Small intestine (tissue), 7 donors: ENCODE measurements at regions not wholly inside any gene's neighbourhood (a gene's known extent, or its start where the extent isn't known, plus 50 kb on each side); places are given as distances from the start of the nearest gene placed in this dataset.
"Not testable (repeated sequence)": the region's sequence is repeated elsewhere in the genome, so short reads cannot be mapped to it uniquely, and the experiment has no call there.

Source experiments
- DNase-seq, 2 donors: peaks; one replicate each; pipeline versions ENCODE4 v3.0.0 to v3.0.0-alpha.2; 2013
- FAIRE-seq: peaks from 2 replicates; lab custom pipeline; 2012; peaks lifted over from hg19 to GRCh38; lab: Jason Lieb, UNC
- H3K27ac ChIP-seq, 3 donors: one replicate each; pipeline ENCODE4 v1.5.1; 2013; ENCODE audit warnings: low read length in 2 of 3, mild to moderate bottlenecking in 2 of 3, control low read depth in 1 of 3, inconsistent platforms in 1 of 3, low read depth in 1 of 3, moderate library complexity in 1 of 3
- H3K27me3 ChIP-seq, 3 donors: one replicate each; pipeline ENCODE4 v1.6.1; 2013; ENCODE audit warnings: low read length in 3 of 3, inconsistent platforms in 1 of 3; ENCODE audit not compliant: control insufficient read depth in 3 of 3, insufficient read depth in 3 of 3
- H3K36me3 ChIP-seq, 3 donors: one replicate each; pipeline ENCODE4 v1.6.1; 2013; ENCODE audit warnings: low read length in 3 of 3, inconsistent platforms in 1 of 3, low read depth in 1 of 3, mild to moderate bottlenecking in 1 of 3, moderate library complexity in 1 of 3; ENCODE audit not compliant: control insufficient read depth in 3 of 3, insufficient read depth in 2 of 3
- H3K4me1 ChIP-seq, 3 donors: one replicate each; pipeline ENCODE4 v1.6.1; 2013; ENCODE audit warnings: low read length in 2 of 3, inconsistent platforms in 1 of 3, low read depth in 1 of 3, mild to moderate bottlenecking in 1 of 3, moderate library complexity in 1 of 3; ENCODE audit not compliant: control insufficient read depth in 3 of 3, insufficient read depth in 2 of 3
- H3K4me3 ChIP-seq, 3 donors: one replicate each; pipeline ENCODE4 v1.5.1; 2013; ENCODE audit warnings: low read length in 3 of 3, control low read depth in 1 of 3, inconsistent platforms in 1 of 3, low read depth in 1 of 3, mild to moderate bottlenecking in 1 of 3, moderate library complexity in 1 of 3
- H3K9me3 ChIP-seq, 2 donors: one replicate each; pipeline ENCODE4 v1.6.1; 2013; ENCODE audit warnings: low read depth in 1 of 2, low read length in 1 of 2; ENCODE audit not compliant: control insufficient read depth in 2 of 2, insufficient read depth in 1 of 2
- WGBS, 3 donors: extraction: QIAGEN DNeasy Blood & Tissue Kit; methylation state at CpG; one replicate each; pipeline ENCODE4 v1.1.7; 2013; 5-methylcytosine and 5-hydroxymethylcytosine counted together
- donor health status: healthy with polysubstance abuse.
- donor health status: control.
- donor health status: control.
- donor health status: Bipolar disorder and iron deficiency.
- donor health status: healthy.

- 81 to 90% (median 89%) methylated on average over 4 to 5 of the region's 5 CpGs for WGBS, 3 donors
- DNase-seq (no peak), FAIRE-seq (no peak)
- Histone ChIP-seq H3K27ac (no peak overlapping the region), H3K9me3 (peaks cover 0 to 3% of the 10 kb centered on the region in 2 donors), H3K27me3 (no peaks in the 10 kb centered on the region), H3K4me3 (no peak overlapping the region), H3K36me3 (no peaks in the 10 kb centered on the region), H3K4me1 (no peaks in the 10 kb centered on the region)
Measured at GRCh38 chr2:62631160-62632085, 74.1 kb upstream of the EHBP1 start.

DNA sequence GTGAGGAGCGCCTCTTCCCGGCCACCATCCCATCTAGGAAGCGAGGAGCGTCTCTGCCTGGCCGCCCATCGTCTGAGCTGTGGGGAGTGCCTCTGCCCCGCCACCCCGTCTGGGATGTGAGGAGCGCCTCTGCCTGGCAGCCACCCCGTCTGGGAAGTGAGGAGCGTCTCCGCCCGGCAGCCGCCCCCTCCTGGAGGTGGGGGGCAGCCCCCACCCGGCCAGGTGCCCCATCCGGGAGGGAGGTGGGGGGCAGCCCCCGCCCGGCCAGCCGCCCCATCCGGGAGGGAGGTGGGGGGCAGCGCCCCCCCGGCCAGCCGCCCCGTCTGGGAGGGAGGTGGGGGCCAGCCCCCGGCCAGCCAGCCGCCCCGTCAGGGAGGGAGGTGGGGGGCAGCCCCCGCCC lies 75.3 kb upstream of the EHBP1 start:
- H3K36me3 ChIP-seq, H3K27me3 ChIP-seq, H3K9me3 ChIP-seq, FAIRE-seq, H3K27ac ChIP-seq, H3K4me3 ChIP-seq, DNase-seq, H3K4me1 ChIP-seq: not testable (repeated sequence)
- WGBS, 3 donors = 90 to 100% (median 95%) methylated on average over 7 to 28 of the region's 28 CpGs

- 56 to 77% methylated on average over 2 to 3 of the region's 5 CpGs; no CpG with 5 or more reads in 1 of the 3 donors for WGBS, 3 donors
- not testable (repeated sequence) for H3K4me3 ChIP-seq, H3K36me3 ChIP-seq, FAIRE-seq, H3K27me3 ChIP-seq, DNase-seq, H3K27ac ChIP-seq, H3K4me1 ChIP-seq, H3K9me3 ChIP-seq
Measured at GRCh38 chr2:62629310-62629709, 76.2 kb upstream of the EHBP1 start.

DNA sequence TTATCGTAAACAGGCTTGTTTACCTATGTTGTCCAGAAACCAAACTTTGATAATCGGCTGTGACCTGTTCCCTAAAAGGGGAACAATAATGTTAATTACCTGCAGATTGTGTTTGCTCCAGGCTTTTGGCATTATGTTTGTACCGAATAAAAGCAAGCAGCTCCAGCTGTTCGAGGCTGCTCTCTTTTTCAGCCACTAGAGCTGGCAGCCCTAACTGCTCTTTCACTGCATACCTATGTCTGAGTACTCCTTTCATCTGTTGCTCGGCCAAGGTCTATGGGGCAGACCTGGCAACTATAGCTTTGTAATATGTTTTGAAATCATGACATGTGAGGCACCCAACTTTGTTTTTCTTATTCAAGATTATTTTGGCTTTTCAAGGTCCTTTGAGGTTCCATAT lies 77.8 kb upstream of the EHBP1 start:
- H3K36me3 ChIP-seq = no peaks in the 10 kb centered on the region
- no peaks in the 10 kb centered on the region for H3K27me3 ChIP-seq
- no peak for DNase-seq
- no peak overlapping the region for H3K4me3 ChIP-seq
- H3K27ac ChIP-seq = no peak overlapping the region
- peaks cover 0 to 3% of the 10 kb centered on the region in 2 donors for H3K9me3 ChIP-seq
- WGBS, 3 donors = 74 to 82% (median 80%) methylated on average over 5 of the region's 5 CpGs
- H3K4me1 ChIP-seq = no peaks in the 10 kb centered on the region
- no peak for FAIRE-seq

DNA sequence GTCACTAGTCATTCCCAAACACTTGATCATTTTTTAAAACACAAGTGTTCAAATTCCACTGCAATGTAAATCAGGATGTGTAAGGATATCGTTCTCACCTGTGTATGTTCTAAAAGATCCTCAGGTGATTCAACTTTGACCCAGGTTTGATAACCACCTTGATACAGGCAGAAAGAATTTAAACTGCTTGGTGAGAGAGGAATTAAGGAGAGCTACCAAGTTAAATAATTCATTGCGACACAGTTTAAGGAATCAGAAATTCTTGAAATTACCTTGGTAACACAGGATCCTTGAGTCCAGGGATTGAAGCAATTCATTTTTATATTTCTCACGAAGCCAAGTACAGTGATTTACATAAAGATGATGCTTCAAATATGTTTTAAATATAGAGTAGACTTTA lies 80.7 kb upstream of the EHBP1 start:
- no peaks in the 10 kb centered on the region for H3K27me3 ChIP-seq
- H3K4me3 ChIP-seq = no peak overlapping the region
- no peaks in the 10 kb centered on the region for H3K4me1 ChIP-seq
- no peak for FAIRE-seq
- no peaks in the 10 kb centered on the region for H3K9me3 ChIP-seq
- H3K27ac ChIP-seq = no peak overlapping the region
- WGBS, 3 donors = 12 to 49% (median 35%) methylated on average over 3 of the region's 3 CpGs
- no peaks in the 10 kb centered on the region for H3K36me3 ChIP-seq
- peak in 1 of 2 donors; percentile 12 for DNase-seq

DNA sequence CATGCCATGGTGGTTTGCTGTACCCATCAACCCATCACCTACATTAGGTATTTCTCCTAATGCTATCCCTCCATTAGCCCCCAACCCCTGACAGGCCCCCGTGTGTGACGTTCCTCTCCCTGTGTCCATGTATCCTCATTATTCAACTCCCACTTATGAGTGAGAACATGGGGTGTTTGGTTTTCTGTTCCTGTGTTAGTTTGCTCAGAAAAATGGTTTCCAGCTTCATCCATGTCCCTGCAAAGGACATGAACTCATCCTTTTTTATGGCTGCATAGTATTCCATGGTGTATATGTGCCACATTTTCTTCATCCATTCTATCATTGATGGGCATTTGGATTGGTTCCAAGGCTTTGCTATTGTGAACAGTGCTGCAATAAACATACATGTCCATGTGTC lies 89.0 kb upstream of the EHBP1 start:
- H3K4me1 ChIP-seq, H3K9me3 ChIP-seq, H3K27me3 ChIP-seq, H3K27ac ChIP-seq, FAIRE-seq, H3K4me3 ChIP-seq, H3K36me3 ChIP-seq, DNase-seq: not testable (repeated sequence)
- WGBS, 3 donors = 92 to 98% (median 97%) methylated on average over 2 of the region's 2 CpGs

GRCh38 chr2:62611854-62612253 lies 93.7 kb upstream of the EHBP1 start:
- no peak for FAIRE-seq
- WGBS, 3 donors = 77 to 95% (median 90%) methylated on average over 2 of the region's 2 CpGs

GRCh38 chr2:62605471-62605870 lies 99.5 kb upstream of the TMEM17 start:
- FAIRE-seq, H3K27ac ChIP-seq, H3K27me3 ChIP-seq, H3K36me3 ChIP-seq, H3K4me3 ChIP-seq, H3K4me1 ChIP-seq, H3K9me3 ChIP-seq, DNase-seq: not testable (repeated sequence)
- WGBS, 3 donors = 83 to 85% (median 83%) methylated on average over 12 to 13 of the region's 13 CpGs

More at GRCh38 chr2:62611854-62612253, 93.7 kb upstream of the EHBP1 start:
- Histone ChIP-seq H3K4me1 (no peaks in the 10 kb centered on the region), H3K27me3 (no peaks in the 10 kb centered on the region), H3K27ac (no peak overlapping the region), H3K4me3 (no peak overlapping the region), H3K36me3 (no peaks in the 10 kb centered on the region), H3K9me3 (no peaks in the 10 kb centered on the region)
- DNase-seq = no peak
